Fibroblast of pulmonary artery (primary cell): ENCODE measurements at regions not wholly inside any gene's neighbourhood (a gene's known extent, or its start where the extent isn't known, plus 50 kb on each side); places are given as distances from the start of the nearest gene placed in this dataset.
A peak's percentile ranks its signal among the peaks of the same experiment; 100 is the strongest.

Experiments used
- DNase-seq: peaks from one replicate; pipeline ENCODE4 v3.0.0-alpha.2; 2010; ENCODE audit warnings: low read depth
- H3K4me3 ChIP-seq: replicated peaks from 2 replicates; pipeline ENCODE4 v1.5.1; 2011; ENCODE audit warnings: low read depth, mild to moderate bottlenecking, control low read depth, low read length, moderate library complexity
- TF ChIP-seq, protein P1 (sequence below): IDR thresholded peaks from 2 replicates; pipeline ENCODE4 v1.5.1; 2011; ENCODE audit warnings: mild to moderate bottlenecking, control low read depth, low read length, inconsistent platforms; ENCODE audit errors: missing control alignments

DNA sequence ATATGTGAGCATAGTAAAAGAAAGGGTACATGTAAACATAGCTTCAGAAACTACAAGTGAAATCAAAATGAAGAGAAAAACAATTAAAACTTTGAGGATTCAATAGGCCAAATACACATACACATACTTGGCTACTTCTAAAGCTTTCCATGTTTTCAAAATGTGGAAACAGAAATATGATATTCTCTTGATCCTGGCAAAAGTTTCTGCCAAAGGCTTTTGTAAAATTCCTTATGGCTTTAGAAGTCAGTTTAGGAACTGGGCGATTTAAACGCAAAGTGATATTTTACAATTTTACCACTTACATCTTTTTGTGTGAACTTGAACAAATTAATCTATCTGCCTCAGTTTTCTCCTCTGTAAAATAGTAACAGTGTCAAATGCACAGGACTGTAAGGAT is 756.4 kb downstream of the C12orf50 start:
- TF ChIP-seq, protein P1, sequence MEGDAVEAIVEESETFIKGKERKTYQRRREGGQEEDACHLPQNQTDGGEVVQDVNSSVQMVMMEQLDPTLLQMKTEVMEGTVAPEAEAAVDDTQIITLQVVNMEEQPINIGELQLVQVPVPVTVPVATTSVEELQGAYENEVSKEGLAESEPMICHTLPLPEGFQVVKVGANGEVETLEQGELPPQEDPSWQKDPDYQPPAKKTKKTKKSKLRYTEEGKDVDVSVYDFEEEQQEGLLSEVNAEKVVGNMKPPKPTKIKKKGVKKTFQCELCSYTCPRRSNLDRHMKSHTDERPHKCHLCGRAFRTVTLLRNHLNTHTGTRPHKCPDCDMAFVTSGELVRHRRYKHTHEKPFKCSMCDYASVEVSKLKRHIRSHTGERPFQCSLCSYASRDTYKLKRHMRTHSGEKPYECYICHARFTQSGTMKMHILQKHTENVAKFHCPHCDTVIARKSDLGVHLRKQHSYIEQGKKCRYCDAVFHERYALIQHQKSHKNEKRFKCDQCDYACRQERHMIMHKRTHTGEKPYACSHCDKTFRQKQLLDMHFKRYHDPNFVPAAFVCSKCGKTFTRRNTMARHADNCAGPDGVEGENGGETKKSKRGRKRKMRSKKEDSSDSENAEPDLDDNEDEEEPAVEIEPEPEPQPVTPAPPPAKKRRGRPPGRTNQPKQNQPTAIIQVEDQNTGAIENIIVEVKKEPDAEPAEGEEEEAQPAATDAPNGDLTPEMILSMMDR, result no peak
- no peak overlapping the region for H3K4me3 ChIP-seq
- no peak for DNase-seq

DNA sequence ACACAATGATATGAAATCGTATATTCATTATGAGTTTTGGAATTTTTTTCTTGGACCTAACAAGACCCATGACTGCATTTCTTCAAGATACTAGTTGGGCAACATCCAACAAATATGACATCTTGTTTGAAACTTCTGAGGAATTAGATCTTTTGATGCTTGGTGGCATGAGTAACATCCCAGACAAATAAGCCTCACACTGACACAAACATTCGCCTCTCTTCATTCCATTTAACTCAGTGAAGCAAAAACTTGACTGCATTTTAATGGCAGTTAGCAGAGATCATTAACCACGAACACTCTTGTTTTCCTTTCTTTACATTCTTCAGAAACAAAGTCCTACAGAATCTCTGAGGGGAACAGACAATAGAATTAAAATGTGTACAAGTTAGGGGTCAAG is 758.3 kb downstream of the C12orf50 start:
- H3K4me3 ChIP-seq, result no peak overlapping the region
- peak; percentile 55 for DNase-seq
- TF ChIP-seq, protein P1, result no peak

DNA sequence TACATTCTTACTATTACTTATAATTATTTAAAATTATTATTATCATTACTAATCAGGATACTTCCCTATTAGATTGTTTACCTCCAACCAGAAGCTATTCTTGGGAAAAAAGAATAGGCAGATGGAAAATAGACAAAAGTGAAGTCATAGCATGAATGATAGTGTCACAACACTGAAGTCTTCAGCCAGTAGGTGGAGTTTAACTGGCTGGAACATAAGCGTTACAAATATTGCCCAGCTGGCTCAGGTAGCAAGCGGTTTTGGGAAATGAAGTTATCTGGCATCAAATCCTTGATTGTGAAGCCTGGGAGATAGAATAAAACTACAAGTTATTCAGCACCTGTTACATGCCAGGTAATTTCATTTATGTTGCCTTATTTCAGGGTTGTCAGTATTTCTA is 762.9 kb downstream of the C12orf50 start:
- no peak for DNase-seq
- no peak overlapping the region for H3K4me3 ChIP-seq
- TF ChIP-seq, protein P1, result peak; percentile 12

DNA sequence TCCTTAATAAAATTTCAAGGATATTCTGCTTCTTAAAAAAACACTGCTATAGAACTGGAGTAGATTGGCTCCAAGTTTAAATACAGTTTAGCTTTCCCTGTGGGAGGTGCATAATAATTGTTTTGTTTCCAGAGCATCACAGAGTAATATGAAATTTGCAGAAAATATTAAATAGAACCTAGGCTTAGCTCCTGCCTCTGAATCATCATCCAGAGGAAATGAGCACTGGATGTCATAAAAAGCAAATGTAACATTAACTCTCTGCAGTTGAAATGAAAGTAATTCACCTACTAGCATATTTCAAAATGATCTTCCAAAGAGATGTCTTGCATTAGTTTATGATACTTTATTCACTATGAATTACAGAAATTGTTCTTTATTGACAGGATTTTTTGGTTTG is 769.8 kb downstream of the C12orf50 start:
- DNase-seq, result peak; percentile 27
- TF ChIP-seq, protein P1, result no peak
- no peak overlapping the region for H3K4me3 ChIP-seq

DNA sequence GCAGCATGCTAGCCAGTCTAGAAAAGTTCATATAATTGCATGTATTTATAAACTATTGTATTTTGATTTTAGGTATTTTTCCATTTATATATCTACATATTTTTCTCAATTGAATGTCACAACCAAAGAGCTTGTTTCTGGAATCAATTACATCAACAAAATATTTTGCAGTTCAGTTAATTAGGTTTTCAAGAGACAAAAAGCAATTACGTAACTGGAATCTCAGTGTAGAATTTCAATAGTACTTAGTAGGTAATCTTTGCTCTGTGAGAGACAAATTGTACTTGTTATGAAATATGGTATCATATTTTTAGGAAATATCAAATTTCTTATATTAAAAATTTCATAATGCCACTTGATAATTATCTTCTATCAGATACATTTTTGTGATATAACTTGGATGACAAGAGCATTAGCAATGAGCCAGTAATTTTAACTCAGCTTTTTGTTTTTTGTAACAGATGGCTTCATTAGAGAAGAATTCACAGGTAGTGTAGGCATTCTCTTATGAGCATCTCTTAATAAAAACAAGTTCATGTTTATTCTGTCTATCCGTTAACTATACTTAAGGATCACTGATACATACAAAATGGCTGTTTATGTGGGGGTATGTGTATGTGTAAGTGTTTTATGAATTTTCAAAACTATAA is 774.7 kb downstream of the C12orf50 start:
- no peak for DNase-seq
- TF ChIP-seq, protein P1, result no peak

DNA sequence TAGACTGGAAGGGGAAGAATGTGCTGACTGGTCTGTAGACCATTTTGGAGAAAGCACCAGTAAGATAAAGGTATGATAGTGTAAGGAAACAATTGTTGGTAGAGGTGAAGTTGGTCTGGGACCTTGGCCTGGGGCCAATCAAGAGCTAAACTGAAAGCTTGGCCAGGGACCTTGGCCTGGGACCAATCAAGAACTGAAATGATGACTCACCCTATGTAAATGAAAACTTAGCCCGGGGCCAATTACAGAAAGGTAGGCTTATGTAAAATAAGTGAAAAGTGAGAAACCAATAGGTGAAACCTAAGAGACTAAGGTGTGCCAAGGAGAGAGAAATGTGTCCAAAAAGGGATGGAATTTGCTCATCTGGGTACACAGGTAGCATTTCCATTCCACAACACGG is 776.0 kb downstream of the C12orf50 start:
- TF ChIP-seq, protein P1, result no peak
- DNase-seq, result no peak
- H3K4me3 ChIP-seq, result no peak overlapping the region

More for the DNA sequence above, 774.7 kb downstream of the C12orf50 start:
- no peak overlapping the region for H3K4me3 ChIP-seq

DNA sequence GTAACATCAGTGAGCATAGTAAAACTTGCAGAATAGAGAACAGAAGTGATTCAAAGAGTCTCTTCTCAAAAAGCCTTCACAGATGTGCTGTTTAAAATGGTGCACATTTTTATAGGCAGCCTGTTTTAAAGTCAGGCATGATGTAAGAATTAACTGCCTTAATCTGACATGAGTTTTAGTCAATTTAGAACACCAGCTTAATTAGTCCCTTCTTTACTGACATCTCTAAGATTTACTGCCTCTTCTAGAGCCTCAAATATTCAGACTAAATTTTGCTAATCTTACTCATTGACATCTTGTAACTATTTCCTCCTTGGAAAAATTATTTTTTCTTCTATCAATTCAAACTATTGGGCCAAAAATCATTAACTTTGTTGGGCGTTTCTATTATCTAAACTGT is 782.5 kb downstream of the C12orf50 start:
- TF ChIP-seq, protein P1, result no peak
- DNase-seq, result no peak
- no peak overlapping the region for H3K4me3 ChIP-seq
